ENCODE measurements at regions not wholly inside any gene's neighbourhood (a gene's known extent, or its start where the extent isn't known, plus 50 kb on each side); places are given as distances from the start of the nearest gene placed in this dataset.

DNA sequence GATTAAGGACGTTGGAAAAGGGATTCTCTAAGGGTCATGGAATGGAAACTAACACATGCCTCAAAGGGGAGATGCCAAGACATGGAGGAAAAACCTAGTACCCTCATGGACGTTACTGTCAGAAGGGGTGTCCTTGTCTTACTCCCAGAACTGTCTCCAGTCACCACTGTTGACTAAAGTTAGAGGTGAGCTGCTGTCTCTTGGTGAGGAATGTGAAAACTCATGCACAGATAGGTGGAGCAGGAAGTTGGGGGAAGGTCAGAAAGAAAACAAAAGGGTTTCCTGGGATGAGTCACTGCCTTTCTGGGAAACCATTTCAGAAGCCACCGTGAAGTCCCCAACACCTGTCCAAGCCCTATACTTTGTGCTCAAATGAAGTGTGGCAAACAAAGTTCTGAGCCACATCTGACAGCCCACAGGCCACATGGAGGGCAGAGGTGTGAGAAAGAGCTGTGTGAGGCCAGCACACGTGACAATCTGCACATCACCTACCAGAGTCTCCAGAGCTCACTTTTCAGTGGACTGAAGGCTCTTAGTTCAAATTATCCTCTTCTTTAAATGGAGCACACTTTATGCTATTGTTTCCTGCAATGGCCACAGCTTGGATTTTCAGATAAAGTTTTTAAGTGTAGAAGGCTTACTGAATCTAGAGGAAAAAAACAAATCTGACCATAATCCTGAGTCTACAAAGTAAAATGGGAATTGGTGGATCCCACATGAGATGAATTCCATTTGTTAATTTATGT lies 92.9 kb upstream of the EGLN3 start (continued):
- TF ChIP-seq ZNF180 (CRISPR knock-in tag; IDR thresholded peaks at IDR 0.05; ENCODE audit: borderline replicate concordance, low read depth): no peak
- no peak for TF ChIP-seq ZNF570 (CRISPR knock-in tag; IDR thresholded peaks at IDR 0.05; ENCODE audit: borderline replicate concordance)
- TF ChIP-seq, protein P1, sequence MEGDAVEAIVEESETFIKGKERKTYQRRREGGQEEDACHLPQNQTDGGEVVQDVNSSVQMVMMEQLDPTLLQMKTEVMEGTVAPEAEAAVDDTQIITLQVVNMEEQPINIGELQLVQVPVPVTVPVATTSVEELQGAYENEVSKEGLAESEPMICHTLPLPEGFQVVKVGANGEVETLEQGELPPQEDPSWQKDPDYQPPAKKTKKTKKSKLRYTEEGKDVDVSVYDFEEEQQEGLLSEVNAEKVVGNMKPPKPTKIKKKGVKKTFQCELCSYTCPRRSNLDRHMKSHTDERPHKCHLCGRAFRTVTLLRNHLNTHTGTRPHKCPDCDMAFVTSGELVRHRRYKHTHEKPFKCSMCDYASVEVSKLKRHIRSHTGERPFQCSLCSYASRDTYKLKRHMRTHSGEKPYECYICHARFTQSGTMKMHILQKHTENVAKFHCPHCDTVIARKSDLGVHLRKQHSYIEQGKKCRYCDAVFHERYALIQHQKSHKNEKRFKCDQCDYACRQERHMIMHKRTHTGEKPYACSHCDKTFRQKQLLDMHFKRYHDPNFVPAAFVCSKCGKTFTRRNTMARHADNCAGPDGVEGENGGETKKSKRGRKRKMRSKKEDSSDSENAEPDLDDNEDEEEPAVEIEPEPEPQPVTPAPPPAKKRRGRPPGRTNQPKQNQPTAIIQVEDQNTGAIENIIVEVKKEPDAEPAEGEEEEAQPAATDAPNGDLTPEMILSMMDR (CRISPR knock-in tag; IDR thresholded peaks at IDR 0.05): peak; percentile 38; the same call in 1 of the 2 replicates
- TF ChIP-seq ZBTB20 (CRISPR knock-in tag; IDR thresholded peaks at IDR 0.05; ENCODE audit: borderline replicate concordance, low read depth): peak; percentile 99
- TF ChIP-seq ZNF558 (CRISPR knock-in tag; IDR thresholded peaks at IDR 0.05; ENCODE audit: borderline replicate concordance): no peak
- peak; percentile 98 for TF ChIP-seq TGIF2 (CRISPR knock-in tag; IDR thresholded peaks at IDR 0.05)
- no peak for TF ChIP-seq HDAC6 (IDR thresholded peaks at IDR 0.05; ENCODE audit: low read depth, low read length)
- TF ChIP-seq, protein P2, sequence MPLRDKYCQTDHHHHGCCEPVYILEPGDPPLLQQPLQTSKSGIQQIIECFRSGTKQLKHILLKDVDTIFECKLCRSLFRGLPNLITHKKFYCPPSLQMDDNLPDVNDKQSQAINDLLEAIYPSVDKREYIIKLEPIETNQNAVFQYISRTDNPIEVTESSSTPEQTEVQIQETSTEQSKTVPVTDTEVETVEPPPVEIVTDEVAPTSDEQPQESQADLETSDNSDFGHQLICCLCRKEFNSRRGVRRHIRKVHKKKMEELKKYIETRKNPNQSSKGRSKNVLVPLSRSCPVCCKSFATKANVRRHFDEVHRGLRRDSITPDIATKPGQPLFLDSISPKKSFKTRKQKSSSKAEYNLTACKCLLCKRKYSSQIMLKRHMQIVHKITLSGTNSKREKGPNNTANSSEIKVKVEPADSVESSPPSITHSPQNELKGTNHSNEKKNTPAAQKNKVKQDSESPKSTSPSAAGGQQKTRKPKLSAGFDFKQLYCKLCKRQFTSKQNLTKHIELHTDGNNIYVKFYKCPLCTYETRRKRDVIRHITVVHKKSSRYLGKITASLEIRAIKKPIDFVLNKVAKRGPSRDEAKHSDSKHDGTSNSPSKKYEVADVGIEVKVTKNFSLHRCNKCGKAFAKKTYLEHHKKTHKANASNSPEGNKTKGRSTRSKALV (CRISPR knock-in tag; IDR thresholded peaks at IDR 0.05): peak; percentile 98
- peak; percentile 98 for TF ChIP-seq KAT8 (CRISPR knock-in tag; IDR thresholded peaks at IDR 0.05)
- TF ChIP-seq STAG1 (CRISPR knock-in tag; IDR thresholded peaks at IDR 0.05): peak; percentile 45; the same call in 1 of the 2 replicates
- peak; percentile 91 for TF ChIP-seq MIER2 (CRISPR knock-in tag; IDR thresholded peaks at IDR 0.05)
- peak; percentile 94 for TF ChIP-seq ZNF12 (CRISPR knock-in tag; IDR thresholded peaks at IDR 0.05)
- TF ChIP-seq ZMYM4 (CRISPR knock-in tag; IDR thresholded peaks at IDR 0.05): peak; percentile 71
- peak; percentile 98 for TF ChIP-seq ZNF761 (CRISPR knock-in tag; conservative IDR thresholded peaks at IDR 0.05)
- TF ChIP-seq MYC (CRISPR knock-in tag; IDR thresholded peaks at IDR 0.05; ENCODE audit: borderline replicate concordance): peak; percentile 97
- TF ChIP-seq HES4 (CRISPR knock-in tag; IDR thresholded peaks at IDR 0.05; ENCODE audit: borderline replicate concordance): peak; percentile 64; the same call in 1 of the 2 replicates
- TF ChIP-seq ZFP41 (CRISPR knock-in tag; IDR thresholded peaks at IDR 0.05; ENCODE audit: borderline replicate concordance): peak; percentile 99
- peak; percentile 96 for TF ChIP-seq MEIS1 (CRISPR knock-in tag; IDR thresholded peaks at IDR 0.05; ENCODE audit: borderline replicate concordance)
- no peak; the same call in 1 of the 2 replicates for TF ChIP-seq ELF4 (CRISPR knock-in tag; IDR thresholded peaks at IDR 0.05; ENCODE audit: borderline replicate concordance)
- TF ChIP-seq SNAI1 (CRISPR knock-in tag; IDR thresholded peaks at IDR 0.05; ENCODE audit: borderline replicate concordance): peak; percentile 96
- TF ChIP-seq FIP1L1 (IDR thresholded peaks at IDR 0.05; ENCODE audit: borderline replicate concordance, insufficient read depth, low read depth, low read length): no peak
- TF ChIP-seq MLLT10 (CRISPR knock-in tag; IDR thresholded peaks at IDR 0.05): no peak
- TF ChIP-seq CBFB (CRISPR knock-in tag; IDR thresholded peaks at IDR 0.05): peak; percentile 87
- no peak for TF ChIP-seq ZNF326 (CRISPR knock-in tag; IDR thresholded peaks at IDR 0.05; ENCODE audit: borderline replicate concordance)
- TF ChIP-seq BCL6 (CRISPR knock-in tag; IDR thresholded peaks at IDR 0.05): peak; percentile 91
- no peak for TF ChIP-seq SIN3B (IDR thresholded peaks at IDR 0.05; ENCODE audit: low read length)
- TF ChIP-seq ZBTB38 (CRISPR knock-in tag; IDR thresholded peaks at IDR 0.05): peak; percentile 97
- peak; percentile 93; the same call in 1 of the 2 replicates for TF ChIP-seq ATF7-NPFF (CRISPR knock-in tag; IDR thresholded peaks at IDR 0.05; ENCODE audit: low read depth)
- peak; percentile 67 for TF ChIP-seq NFYC (CRISPR knock-in tag; IDR thresholded peaks at IDR 0.05)

All from HepG2 (cell line).